Effector CD8-positive, alpha-beta T cell (primary cell): ENCODE measurements at regions not wholly inside any gene's neighbourhood (a gene's known extent, or its start where the extent isn't known, plus 50 kb on each side); places are given as distances from the start of the nearest gene placed in this dataset.
"Not testable (repeated sequence)": the region's sequence is repeated elsewhere in the genome, so short reads cannot be mapped to it uniquely, and the experiment has no call there.

ENCODE experiments used
- DNase-seq: peaks from one replicate; lab custom pipeline; 2025; lab: John Stamatoyannopoulos, UW

DNA sequence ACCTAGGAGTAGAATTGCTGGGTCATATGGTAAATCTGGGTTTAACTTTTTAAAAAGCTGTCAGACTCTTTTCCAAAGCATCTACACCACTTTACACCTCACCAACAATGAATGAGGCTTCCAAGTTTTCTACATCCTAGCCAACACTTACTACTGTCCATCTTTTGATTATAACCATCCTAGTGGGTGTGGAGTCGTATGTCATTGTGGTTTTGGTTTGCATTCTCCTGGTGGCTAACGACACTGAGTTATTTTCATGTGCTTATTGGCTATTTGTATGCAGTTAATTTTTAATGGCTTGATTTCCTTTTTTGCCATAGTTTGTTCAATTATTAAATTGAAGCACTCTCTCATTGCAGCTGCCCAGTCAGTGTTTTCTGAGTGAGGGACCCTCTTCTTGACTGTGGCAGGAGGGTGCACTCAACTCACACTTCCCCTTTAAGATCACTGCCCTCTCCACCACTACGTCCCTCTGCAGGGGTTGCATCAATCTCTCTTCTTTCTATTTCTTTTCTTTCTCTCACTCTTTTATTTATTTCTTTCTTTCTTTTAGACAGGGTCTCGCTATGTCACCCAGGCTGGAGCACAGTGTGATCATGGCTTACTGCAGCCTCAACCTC lies 182.3 kb downstream of the C9orf152 start:
- no peak for DNase-seq

- no peak for DNase-seq
Measured at GRCh38 chr9:110027671-110028081, 180.3 kb downstream of the C9orf152 start.

DNA sequence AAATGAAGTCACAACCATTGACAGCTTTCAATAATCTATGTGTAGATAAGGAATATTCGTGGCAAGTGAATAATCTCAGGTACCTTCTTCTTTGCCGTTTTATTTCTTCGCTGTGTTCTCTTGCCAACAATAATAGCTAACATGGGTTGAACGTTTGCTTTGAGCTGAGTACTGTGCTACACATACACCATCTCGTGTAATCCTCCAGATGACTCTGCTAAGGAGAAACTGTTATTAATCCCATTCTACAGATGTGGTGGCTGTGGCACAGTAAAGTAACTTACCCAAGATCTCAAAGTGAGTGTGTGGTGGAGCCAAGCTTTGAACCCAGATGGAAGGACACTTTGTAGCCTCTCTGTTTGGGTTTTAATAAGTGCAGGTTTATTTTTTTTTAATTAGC lies 179.7 kb downstream of the C9orf152 start:
- DNase-seq, result no peak

DNA sequence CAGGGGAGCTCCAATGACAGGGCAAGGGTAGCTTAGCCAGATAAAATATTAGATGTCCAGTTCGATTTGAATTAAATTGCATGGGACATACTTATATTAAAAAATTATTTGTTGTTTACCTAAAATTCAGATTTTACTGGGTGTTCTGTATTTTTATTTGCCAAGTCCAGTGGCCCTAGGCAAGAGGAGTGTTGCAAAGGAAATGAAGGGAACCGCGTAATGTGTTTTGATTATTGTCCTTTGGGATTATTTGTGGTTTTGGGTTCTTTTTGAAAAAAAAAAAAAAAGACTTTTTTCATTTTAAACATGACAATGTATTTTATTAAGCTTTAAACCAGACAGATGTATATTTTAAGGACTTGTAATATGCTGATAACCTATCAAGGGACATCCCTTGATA lies 179.3 kb downstream of the C9orf152 start:
- DNase-seq, result no peak

- DNase-seq, result no peak
Measured at GRCh38 chr9:110029429-110029955, 178.5 kb downstream of the C9orf152 start.

GRCh38 chr9:110029956-110030480 lies 177.9 kb downstream of the C9orf152 start:
- no peak for DNase-seq

GRCh38 chr9:110030632-110031031 lies 177.3 kb downstream of the C9orf152 start:
- DNase-seq, result no peak

DNA sequence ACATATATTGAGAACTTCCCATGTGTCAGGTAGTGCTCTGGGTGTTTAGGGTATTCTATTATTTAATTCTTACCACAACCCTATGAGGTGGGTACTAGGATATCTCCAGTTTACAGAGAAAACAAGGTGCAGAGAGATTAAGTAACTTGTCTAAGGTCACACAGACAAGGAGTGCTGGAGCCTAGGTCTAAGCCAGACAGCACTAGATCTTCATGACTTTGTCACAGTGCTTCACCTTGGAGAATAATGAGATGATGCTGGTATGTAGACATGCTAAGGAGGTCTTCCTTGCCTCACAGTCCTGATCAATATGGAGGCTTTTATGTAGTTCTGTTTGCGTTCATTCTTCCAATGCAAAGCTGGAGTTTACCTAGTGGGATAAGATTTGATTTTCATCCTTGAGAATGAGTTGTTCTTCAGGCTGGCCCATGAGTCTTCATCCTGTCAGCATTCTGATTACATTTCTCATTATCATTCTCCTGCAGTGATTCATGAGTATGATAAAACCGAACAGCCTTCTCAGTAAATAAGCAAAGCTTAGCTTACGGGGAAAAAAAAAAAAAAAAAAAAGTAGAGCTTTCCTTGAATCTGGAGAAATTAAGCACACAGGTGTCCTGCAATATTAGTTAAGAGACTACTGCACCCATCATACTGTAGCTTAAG lies 176.3 kb downstream of the C9orf152 start:
- DNase-seq, result no peak

DNA sequence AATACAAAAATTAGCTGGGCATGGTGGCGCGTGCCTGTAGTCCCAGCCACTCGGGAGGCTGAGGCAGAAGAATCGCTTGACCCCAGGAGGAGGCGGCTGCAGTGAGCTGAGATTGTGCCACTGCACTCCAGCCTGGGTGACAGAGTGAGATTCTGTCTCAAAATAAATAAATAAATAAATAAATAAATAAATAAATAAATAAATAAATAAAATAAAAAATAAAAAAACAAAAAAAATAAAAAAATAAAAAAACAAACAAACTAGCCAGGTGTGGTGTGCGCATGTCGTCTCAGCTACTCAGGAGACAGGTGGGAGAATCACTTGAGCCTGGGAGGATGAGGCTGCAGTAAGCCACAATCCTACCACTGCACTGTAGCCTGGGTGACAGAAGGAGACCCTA lies 175.4 kb downstream of the C9orf152 start:
- not testable (repeated sequence) for DNase-seq

GRCh38 chr9:110033869-110034268 lies 174.1 kb downstream of the C9orf152 start:
- DNase-seq, result no peak

GRCh38 chr9:110036286-110036685 lies 171.7 kb downstream of the C9orf152 start:
- DNase-seq, result no peak

GRCh38 chr9:110040788-110041187 lies 167.2 kb downstream of the C9orf152 start:
- DNase-seq, result no peak

GRCh38 chr9:110041452-110041851 lies 166.5 kb downstream of the C9orf152 start:
- DNase-seq, result no peak

DNA sequence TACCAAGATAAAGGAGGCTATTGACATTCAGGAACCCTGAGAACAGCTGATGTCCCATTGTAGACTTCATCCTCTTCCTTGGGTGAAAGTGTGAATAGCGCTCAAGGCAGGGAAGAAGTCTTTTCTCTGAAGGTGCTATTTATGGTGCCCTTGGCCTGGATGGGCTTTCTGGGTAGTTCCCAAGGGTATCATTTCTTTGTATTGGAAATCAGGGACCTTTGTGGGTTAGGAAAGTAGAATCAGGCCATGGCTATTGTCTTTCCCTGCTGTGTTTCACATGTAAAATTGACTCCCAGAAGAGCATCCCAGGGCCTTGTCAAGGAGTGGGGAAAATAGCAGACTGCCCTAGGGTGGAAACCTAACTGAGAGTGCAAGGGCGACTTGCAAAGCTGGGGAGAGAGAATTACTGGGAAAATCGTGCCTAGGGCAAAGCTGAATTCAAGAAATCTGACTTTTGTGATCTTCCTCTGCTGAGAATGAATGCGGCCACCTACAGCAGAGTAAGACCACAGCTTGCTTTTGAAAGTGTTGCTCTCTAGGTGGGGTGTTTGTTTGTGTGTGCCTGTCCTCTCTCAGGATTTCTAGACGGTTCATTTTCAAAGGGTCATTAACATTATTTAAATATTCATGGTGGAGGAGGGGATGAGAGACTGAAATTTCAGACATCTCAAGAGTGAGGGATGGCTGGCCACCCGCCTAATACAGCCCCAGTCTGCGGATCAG lies 160.6 kb downstream of the C9orf152 start:
- no peak for DNase-seq

DNA sequence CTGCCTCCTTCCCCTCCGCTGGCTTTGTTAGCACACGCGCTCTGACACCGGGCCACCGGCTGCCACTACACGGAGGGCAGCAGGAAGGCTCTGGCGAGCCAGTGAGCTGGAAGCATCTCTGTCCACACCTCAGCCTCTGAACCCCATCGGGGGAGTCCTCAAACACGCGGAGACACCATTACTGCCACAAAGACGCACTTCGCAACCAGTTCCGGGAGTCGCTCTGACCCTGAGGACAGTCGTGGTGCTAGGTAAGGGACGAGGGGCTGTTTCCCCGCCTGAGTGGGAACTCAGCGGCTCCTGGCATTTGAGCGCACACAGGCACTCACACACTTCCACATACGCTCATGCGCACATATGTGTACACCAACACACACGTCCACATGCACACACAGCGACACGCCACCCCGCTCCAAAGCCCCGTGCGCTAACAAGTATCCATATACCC lies 160.0 kb downstream of the C9orf152 start:
- no peak for DNase-seq

DNA sequence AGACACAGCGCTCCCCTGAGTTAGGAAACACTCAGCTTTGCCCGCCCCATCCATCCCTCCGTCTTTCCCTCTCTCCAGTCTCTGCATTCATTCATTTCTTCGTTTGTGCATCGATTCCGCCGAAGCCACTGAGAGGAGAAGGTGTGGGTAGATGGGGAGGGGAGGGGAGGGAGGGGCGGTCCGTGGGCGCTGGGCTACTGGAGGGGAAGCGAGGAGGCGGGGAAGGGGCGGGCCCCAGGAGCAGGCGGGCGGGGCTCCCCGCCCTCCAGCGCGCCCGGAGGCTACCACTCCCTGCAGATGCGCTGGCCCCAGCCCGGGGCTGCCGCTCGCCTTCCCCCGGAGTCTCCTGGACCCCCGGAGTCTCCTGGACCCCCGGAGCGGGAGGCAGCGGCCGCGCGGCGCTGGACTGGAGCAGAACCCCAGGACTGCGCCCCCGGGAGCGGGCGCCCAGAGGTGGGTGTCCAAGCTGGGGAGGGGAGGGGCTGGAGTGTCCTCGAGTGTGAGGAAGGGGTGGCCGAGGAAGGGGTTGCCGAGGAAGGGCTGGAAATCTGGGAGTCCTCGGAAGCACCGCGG lies 159.5 kb downstream of the C9orf152 start:
- DNase-seq, result peak; percentile 39

DNA sequence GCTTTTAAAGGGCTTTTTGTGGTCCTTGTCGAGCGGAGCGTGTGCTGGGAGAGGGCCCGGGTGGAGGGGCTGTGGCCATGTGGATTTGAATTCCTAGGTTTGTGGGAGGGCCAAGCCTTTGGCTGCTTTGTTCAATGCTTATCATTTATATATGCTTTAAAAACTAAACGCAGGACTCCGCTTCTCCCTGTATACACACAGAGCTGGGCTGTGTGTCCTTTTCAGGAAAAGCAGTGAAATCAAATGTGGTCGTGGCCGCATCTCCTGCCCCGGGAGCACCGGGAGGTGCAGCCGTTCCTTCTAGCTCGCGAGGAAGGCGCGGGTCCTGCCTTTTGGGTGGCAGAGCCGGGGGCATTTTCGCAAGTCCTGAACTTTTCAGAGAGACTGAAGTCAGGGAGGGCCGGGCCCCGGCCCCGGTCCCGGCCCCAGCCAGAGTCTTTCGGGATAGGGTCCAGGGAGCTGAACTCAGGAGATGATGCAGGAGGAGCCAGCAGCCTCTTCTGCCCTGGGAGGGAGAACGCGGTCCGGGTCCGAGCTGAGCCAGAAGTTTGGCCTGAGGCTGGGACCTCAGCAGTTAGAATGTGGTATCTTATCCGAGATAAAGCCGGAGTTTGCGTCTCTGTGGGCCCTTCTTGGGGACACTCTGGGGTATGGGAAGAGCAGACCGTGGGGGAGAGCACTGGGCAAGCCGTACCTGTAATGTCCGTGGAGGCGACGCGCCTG lies 158.8 kb downstream of the C9orf152 start:
- DNase-seq, result no peak

DNA sequence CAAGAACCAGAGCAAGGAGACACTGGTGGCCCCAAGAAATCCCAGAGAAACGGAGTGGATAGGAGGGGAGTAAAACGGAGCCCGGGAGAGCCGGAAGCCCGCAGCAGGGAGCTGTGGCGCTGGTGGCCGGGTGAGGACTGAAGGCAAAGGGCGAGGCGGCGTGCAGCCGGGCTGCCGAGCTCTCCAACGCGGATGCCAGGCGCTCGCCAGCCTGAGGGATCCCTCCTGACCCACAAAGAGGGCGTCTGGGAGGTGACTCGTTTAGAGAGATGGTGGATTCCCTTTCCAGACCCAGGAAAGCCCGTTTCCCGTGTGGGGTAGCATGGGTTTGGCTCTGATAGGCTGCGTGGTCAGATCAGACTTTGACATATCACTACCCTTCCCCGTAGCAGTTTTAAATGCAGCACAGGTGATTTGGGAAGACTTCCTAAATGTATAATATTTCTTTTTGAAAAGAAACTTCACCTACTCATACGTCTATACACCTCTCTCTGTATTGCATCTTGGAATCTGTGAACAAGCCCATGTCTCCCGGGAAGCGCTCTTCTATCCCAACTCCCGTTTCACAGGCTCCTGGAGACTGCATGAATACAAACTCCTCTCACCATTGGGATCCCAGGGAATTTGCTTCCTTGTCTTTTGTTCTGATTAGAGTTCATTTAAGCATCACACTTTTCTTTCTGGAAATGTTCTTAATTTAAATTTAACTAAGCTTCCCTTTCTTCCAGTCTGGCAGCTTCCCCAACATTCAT lies 158.1 kb downstream of the C9orf152 start:
- DNase-seq, result no peak

GRCh38 chr9:110050925-110051355 lies 157.0 kb downstream of the C9orf152 start:
- no peak for DNase-seq

DNA sequence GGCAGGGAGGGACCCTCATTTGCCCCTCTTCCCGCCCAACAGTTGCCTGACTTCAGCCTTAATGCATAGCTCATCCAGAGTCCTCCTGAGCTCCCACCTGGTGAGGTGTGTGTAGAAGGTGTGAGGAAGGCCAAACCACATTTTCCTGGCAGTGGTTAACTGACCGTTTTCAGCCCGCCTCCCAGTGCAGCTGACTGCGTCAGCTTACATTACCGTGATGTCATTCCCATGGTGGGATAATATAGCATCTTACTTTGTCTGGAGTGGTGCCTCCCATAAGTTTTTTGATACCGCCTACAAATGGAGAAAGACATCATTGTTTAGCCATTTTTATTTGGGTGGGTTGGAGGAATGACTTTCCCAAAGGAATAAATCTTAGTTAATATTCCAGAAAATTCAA lies 151.9 kb downstream of the C9orf152 start:
- no peak for DNase-seq
